Fibroblast of the aortic adventitia (primary cell): ENCODE measurements at regions not wholly inside any gene's neighbourhood (a gene's known extent, or its start where the extent isn't known, plus 50 kb on each side); places are given as distances from the start of the nearest gene placed in this dataset.

ENCODE experiments used
- DNase-seq: peaks from one replicate; pipeline ENCODE4 v3.0.0-alpha.2; 2010; ENCODE audit warnings: low read depth
- H3K4me3 ChIP-seq: 2 replicates; pipeline ENCODE4 v1.5.1; 2011; ENCODE audit warnings: low read depth, mild to moderate bottlenecking, control low read depth, low read length, moderate library complexity
- CTCF ChIP-seq: IDR thresholded peaks from 2 replicates; pipeline ENCODE4 v1.5.1; 2011; ENCODE audit warnings: mild to moderate bottlenecking, low read length, control low read depth, inconsistent platforms; ENCODE audit not compliant: insufficient read depth

GRCh38 chr6:125546841-125547251 is 202.6 kb upstream of the HEY2 start:
- no peak overlapping the region for H3K4me3 ChIP-seq
- no peak for TF ChIP-seq CTCF
- DNase-seq, result peak; percentile 6

- DNase-seq, result no peak
- TF ChIP-seq CTCF, result no peak
- no peak overlapping the region for H3K4me3 ChIP-seq
Observed at GRCh38 chr6:125547381-125547780, 202.1 kb upstream of the HEY2 start.

GRCh38 chr6:125549202-125549884 is 200.1 kb upstream of the HEY2 start:
- DNase-seq, result no peak
- H3K4me3 ChIP-seq, result no peak overlapping the region
- no peak for TF ChIP-seq CTCF

DNA sequence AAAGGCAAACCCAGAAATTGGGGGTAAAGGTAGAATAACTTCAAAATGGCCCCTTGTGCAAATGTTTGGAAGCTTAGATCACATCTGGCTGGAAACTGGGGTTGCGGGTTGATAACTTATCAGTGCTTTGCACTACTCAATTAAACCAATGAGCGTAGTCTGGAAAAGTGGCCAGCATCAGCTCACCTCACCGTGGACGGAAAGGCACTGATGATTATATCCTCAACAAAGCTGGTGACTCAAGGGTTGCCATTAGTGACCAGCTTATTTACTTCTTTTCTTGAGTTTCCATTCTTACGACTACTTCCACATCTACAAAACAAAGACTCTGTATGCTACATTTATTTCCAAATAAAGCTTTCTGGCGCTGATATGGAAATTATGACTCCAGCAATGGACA is 198.5 kb upstream of the HEY2 start:
- no peak for TF ChIP-seq CTCF
- DNase-seq, result no peak
- H3K4me3 ChIP-seq, result no peak overlapping the region

DNA sequence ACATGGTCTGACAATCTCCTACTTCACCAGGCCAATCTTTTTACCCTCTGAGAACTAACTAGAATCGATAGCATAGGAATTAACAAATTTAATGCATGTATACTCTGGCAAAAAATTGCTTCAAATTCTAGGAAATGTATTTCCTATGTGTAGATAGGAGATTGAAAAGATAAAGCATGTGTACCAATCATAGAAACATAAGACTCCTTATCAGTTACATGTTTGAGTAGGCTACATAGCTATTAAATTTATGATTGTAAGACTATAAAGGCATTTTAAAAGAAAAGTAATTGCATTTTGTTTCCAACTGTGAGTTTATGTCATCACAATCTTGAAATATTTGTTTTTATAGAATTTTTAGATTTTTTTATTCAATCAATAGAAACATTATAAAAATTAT is 196.6 kb upstream of the HEY2 start:
- TF ChIP-seq CTCF, result no peak
- no peak overlapping the region for H3K4me3 ChIP-seq
- no peak for DNase-seq

- no peak for TF ChIP-seq CTCF
Observed at GRCh38 chr6:125554456-125554855, 195.0 kb upstream of the HEY2 start.

More at GRCh38 chr6:125554456-125554855, 195.0 kb upstream of the HEY2 start:
- no peak overlapping the region for H3K4me3 ChIP-seq
- no peak for DNase-seq
